ENCODE measurements at regions not wholly inside any gene's neighbourhood (a gene's known extent, or its start where the extent isn't known, plus 50 kb on each side); places are given as distances from the start of the nearest gene placed in this dataset.

DNA sequence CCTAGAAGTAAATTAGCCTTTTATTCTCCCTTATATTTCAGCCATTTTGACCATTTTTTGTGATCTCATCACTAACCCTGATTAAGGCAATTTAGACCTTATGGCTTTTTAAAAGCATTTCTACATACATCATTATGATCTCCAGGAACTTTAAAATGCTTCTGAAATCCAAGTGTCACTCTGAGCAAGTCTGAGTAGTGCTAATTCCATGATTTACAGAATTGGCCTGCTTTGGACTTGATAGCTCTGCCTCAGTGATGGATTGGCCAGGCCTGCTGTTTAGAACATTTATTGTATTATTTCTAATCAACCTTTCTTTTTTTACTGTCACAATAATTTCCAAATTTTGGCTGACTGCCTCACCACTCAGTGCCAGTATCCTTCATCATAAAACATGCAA, 116.4 kb downstream of the KCNA4 start:
- Histone ChIP-seq H3K27me3 (ENCODE audit: insufficient read depth, low read length) (no peaks in the 10 kb centered on the region), H3K4me2 (ENCODE audit: low read length) (no peak overlapping the region), H3K4me3 (replicated peaks in 1 of 2; ENCODE audit: low read depth in 1 of 2, low read length in 2 of 2) (no peak overlapping the region), H3K9ac (ENCODE audit: low read length) (no peak overlapping the region), H3K9me2 (ENCODE audit: insufficient read depth) (no peaks in the 10 kb centered on the region), H3K9me3 (ENCODE audit: control insufficient read depth in 1 of 2, insufficient read depth in 1 of 2, low read depth in 1 of 2, low read length in 2 of 2) (peaks cover 0 to 3% of the 10 kb centered on the region in 2 experiments; a peak in 1 of 4 replicates), H3K4me1 (ENCODE audit: control insufficient read depth in 1 of 2, insufficient read depth in 2 of 2, low read length in 2 of 2) (no peaks in the 10 kb centered on the region), H3K36me3 (ENCODE audit: control insufficient read depth in 1 of 2, insufficient read depth in 2 of 2, low read length in 2 of 2) (no peaks in the 10 kb centered on the region), H3K79me2 (ENCODE audit: insufficient read depth, low read length) (no peaks in the 10 kb centered on the region), H4K20me1 (ENCODE audit: insufficient read depth) (no peaks in the 10 kb centered on the region), H2AFZ (ENCODE audit: low read depth, low read length, poor library complexity, severe bottlenecking) (no peak overlapping the region), H3K27ac (ENCODE audit: low read depth, low read length) (no peak overlapping the region)
- POLR2A ChIA-PET = no interaction called here
- BruUV-seq (replicated peaks) = no TSS peak
- no peak for DNase-seq (ENCODE audit: low read depth, low spot score)
- no peak for ATAC-seq
- TF ChIP-seq RAD21 (IDR thresholded peaks at IDR 0.05; ENCODE audit: low read depth) = no peak
- TF ChIP-seq ZBTB33 (IDR thresholded peaks at IDR 0.05; ENCODE audit: extremely low read depth, insufficient replicate concordance, low read length) = no peak
- no peak for TF ChIP-seq CBX3 (IDR thresholded peaks at IDR 0.05; ENCODE audit: low read depth)
- TF ChIP-seq, protein P1, sequence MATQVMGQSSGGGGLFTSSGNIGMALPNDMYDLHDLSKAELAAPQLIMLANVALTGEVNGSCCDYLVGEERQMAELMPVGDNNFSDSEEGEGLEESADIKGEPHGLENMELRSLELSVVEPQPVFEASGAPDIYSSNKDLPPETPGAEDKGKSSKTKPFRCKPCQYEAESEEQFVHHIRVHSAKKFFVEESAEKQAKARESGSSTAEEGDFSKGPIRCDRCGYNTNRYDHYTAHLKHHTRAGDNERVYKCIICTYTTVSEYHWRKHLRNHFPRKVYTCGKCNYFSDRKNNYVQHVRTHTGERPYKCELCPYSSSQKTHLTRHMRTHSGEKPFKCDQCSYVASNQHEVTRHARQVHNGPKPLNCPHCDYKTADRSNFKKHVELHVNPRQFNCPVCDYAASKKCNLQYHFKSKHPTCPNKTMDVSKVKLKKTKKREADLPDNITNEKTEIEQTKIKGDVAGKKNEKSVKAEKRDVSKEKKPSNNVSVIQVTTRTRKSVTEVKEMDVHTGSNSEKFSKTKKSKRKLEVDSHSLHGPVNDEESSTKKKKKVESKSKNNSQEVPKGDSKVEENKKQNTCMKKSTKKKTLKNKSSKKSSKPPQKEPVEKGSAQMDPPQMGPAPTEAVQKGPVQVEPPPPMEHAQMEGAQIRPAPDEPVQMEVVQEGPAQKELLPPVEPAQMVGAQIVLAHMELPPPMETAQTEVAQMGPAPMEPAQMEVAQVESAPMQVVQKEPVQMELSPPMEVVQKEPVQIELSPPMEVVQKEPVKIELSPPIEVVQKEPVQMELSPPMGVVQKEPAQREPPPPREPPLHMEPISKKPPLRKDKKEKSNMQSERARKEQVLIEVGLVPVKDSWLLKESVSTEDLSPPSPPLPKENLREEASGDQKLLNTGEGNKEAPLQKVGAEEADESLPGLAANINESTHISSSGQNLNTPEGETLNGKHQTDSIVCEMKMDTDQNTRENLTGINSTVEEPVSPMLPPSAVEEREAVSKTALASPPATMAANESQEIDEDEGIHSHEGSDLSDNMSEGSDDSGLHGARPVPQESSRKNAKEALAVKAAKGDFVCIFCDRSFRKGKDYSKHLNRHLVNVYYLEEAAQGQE (IDR thresholded peaks at IDR 0.05; ENCODE audit: low read depth) = no peak
- no peak for TF ChIP-seq SP1 (IDR thresholded peaks at IDR 0.05; ENCODE audit: low read depth)
- TF ChIP-seq SRF (IDR thresholded peaks at IDR 0.05; ENCODE audit: low read depth) = no peak
- TF ChIP-seq EZH2phosphoT487 (IDR thresholded peaks at IDR 0.05; ENCODE audit: borderline replicate concordance) = no peak
- CTCF ChIA-PET = no interaction called here
- intact Hi-C loops (cut with micrococcal nuclease) = no loop called here
- RAD21 ChIA-PET (ENCODE audit: low non-redundant PET in 1 of 2, low total read pairs in 2 of 2, uncharacterized antibody in 2 of 2, unreplicated experiment in 2 of 2) = no interaction called here
